ENCODE measurements at regions not wholly inside any gene's neighbourhood (a gene's known extent, or its start where the extent isn't known, plus 50 kb on each side); places are given as distances from the start of the nearest gene placed in this dataset.

DNA sequence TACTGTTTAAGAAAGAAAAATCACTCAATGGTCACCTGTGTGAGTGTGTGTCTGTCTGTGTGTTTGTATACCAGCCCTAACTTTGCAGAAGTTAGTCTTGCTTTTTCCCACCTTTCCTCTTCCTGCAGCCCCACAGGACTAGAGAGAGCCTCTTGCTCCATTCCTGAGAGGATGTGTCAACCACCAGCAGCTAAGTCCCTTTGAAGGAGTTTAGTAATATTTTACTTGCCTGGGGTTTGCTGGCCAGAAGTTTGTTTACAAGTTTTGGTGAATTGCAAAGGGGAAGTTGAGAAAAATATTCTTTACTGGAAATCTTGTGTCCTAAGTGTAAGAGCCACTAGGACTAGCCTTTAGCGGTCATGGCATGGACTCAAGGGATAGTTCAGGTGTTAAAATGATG lies 316.2 kb downstream of the BRINP1 start:
- ATAC-seq = no peak
- TF ChIP-seq OSR1 (CRISPR knock-in tag; IDR thresholded peaks at IDR 0.05) = no peak
- TF ChIP-seq TSHZ2 (CRISPR knock-in tag; IDR thresholded peaks at IDR 0.05) = no peak

DNA sequence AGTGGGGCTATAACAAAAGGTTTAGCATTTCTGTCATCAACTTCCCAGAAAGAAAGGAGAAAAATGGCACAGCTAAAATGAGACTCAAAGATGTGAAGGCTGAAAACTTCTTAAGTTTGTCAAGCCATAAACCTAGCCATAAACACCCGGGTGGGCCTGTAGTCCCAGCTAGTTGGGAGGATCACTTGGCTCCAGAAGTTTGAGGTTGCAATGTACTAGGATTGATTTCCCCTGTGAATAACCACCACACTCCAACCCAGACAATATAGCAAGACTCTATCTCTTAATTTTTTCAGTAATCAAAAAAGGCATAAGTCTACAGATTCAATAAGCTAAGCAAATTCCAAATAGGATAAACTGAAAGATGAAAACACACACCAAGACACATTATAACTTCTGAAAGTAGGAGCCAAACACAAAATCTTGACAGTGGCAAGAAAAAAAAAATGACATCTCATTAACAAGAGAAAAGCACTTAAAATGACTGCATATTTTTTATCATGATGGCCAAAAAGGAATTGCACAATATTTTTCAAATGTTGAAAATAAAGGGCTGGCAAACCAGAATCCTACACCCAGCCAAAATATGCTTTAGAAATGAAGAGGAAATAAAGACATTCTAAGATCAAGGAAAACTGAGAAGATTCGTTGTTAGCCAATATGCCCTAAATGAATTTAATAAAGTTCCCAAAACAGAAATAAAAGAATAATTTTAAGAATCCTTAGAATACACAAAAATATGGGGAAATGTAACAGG lies 308.4 kb downstream of the BRINP1 start:
- ATAC-seq = no peak

GRCh38 chr9:119071636-119072035 lies 297.6 kb downstream of the BRINP1 start:
- ATAC-seq = no peak
- TF ChIP-seq ZNF565 (CRISPR knock-in tag; conservative IDR thresholded peaks at IDR 0.05; ENCODE audit: low read depth) (no peak), ZFP3 (CRISPR knock-in tag; IDR thresholded peaks at IDR 0.05) (no peak), CSRNP3 (CRISPR knock-in tag; IDR thresholded peaks at IDR 0.05) (no peak), ZFP30 (CRISPR knock-in tag; IDR thresholded peaks at IDR 0.05) (no peak), BACH2 (CRISPR knock-in tag; IDR thresholded peaks at IDR 0.05; ENCODE audit: borderline replicate concordance) (no peak), ESRRG (CRISPR knock-in tag; IDR thresholded peaks at IDR 0.05) (no peak), ZNF8 (CRISPR knock-in tag; IDR thresholded peaks at IDR 0.05) (no peak), CSDC2 (CRISPR knock-in tag; IDR thresholded peaks at IDR 0.05) (no peak), TSHZ2 (CRISPR knock-in tag; IDR thresholded peaks at IDR 0.05) (no peak)

More for the DNA sequence above, 308.4 kb downstream of the BRINP1 start:
- no peak for TF ChIP-seq BACH2 (CRISPR knock-in tag; IDR thresholded peaks at IDR 0.05; ENCODE audit: borderline replicate concordance)
- TF ChIP-seq ZNF565 (CRISPR knock-in tag; conservative IDR thresholded peaks at IDR 0.05; ENCODE audit: low read depth) = no peak
- TF ChIP-seq PPARA (CRISPR knock-in tag; IDR thresholded peaks at IDR 0.05; ENCODE audit: borderline replicate concordance) = no peak
- TF ChIP-seq ZFP3 (CRISPR knock-in tag; IDR thresholded peaks at IDR 0.05) = no peak
- TF ChIP-seq POU6F1 (CRISPR knock-in tag; IDR thresholded peaks at IDR 0.05; ENCODE audit: borderline replicate concordance, low read depth) = no peak
- TF ChIP-seq TOX (CRISPR knock-in tag; IDR thresholded peaks at IDR 0.05; ENCODE audit: borderline replicate concordance) = no peak
- no peak for TF ChIP-seq TSHZ2 (CRISPR knock-in tag; IDR thresholded peaks at IDR 0.05)
- TF ChIP-seq CSDC2 (CRISPR knock-in tag; IDR thresholded peaks at IDR 0.05) = no peak
- no peak for TF ChIP-seq CSRNP3 (CRISPR knock-in tag; IDR thresholded peaks at IDR 0.05)
- no peak for TF ChIP-seq RARB (CRISPR knock-in tag; IDR thresholded peaks at IDR 0.05)
- TF ChIP-seq GLIS3 (CRISPR knock-in tag; IDR thresholded peaks at IDR 0.05) = no peak
- TF ChIP-seq ARNTL (CRISPR knock-in tag; IDR thresholded peaks at IDR 0.05; ENCODE audit: borderline replicate concordance, low read depth) = no peak
- no peak for TF ChIP-seq ISL1 (CRISPR knock-in tag; IDR thresholded peaks at IDR 0.05)
